Parathyroid adenoma (tissue), 2 donors: ENCODE measurements at regions not wholly inside any gene's neighbourhood (a gene's known extent, or its start where the extent isn't known, plus 50 kb on each side); places are given as distances from the start of the nearest gene placed in this dataset.

Experiments used
- H2AFZ ChIP-seq: fragments of 300-600 bp; sonication (generic); one replicate; pipeline ENCODE4 v1.7.0; 2017; ENCODE audit warnings: antibody characterized with exemption, mild to moderate bottlenecking
- H3K27ac ChIP-seq: fragments of 300-600 bp; sonication (generic); one replicate; pipeline ENCODE4 v1.7.0; 2017
- H3K27me3 ChIP-seq: fragments of 300-600 bp; sonication (generic); one replicate; pipeline ENCODE4 v1.7.0; 2017; ENCODE audit warnings: low read length; ENCODE audit not compliant: control insufficient read depth, insufficient read depth
- H3K36me3 ChIP-seq: fragments of 300-600 bp; sonication (generic); one replicate; pipeline ENCODE4 v1.7.0; 2017; ENCODE audit warnings: low read length; ENCODE audit not compliant: control insufficient read depth, insufficient read depth
- H3K4me1 ChIP-seq: fragments of 300-600 bp; sonication (generic); one replicate; pipeline ENCODE4 v1.7.0; 2017; ENCODE audit warnings: control low read depth
- H3K4me2 ChIP-seq: fragments of 300-600 bp; sonication (generic); one replicate; pipeline ENCODE4 v1.7.0; 2017; ENCODE audit warnings: low read length
- H3K4me3 ChIP-seq: fragments of 300-600 bp; sonication (generic); one replicate; pipeline ENCODE4 v1.7.0; 2017; ENCODE audit warnings: low read depth, low read length
- H3K79me2 ChIP-seq: fragments of 300-600 bp; sonication (generic); one replicate; pipeline ENCODE4 v1.7.0; 2017; ENCODE audit warnings: control low read depth
- H3K9ac ChIP-seq: fragments of 300-600 bp; sonication (generic); one replicate; pipeline ENCODE4 v1.7.0; 2017; ENCODE audit warnings: mild to moderate bottlenecking
- H3K9me3 ChIP-seq: fragments of 300-600 bp; sonication (generic); one replicate; pipeline ENCODE4 v1.7.0; 2017; ENCODE audit warnings: low read length; ENCODE audit not compliant: control insufficient read depth
- CTCF ChIP-seq: fragments of 300-600 bp; sonication (generic); IDR thresholded peaks from one replicate; pipeline ENCODE4 v1.7.0; 2017; ENCODE audit warnings: antibody characterized with exemption, mild to moderate bottlenecking
- donor health status: primary hyperparathyroidism.

GRCh38 chr20:60883496-60883895 lies 368.6 kb upstream of the CDH4 start:
- no peak for TF ChIP-seq CTCF
- H3K9me3 ChIP-seq, result no peaks in the 10 kb centered on the region
- no peak overlapping the region for H3K9ac ChIP-seq
- no peaks in the 10 kb centered on the region for H3K27me3 ChIP-seq
- no peak overlapping the region for H3K4me2 ChIP-seq
- H3K4me3 ChIP-seq, result no peak overlapping the region
- no peaks in the 10 kb centered on the region for H3K79me2 ChIP-seq
- H2AFZ ChIP-seq, result no peak overlapping the region
- no peaks in the 10 kb centered on the region for H3K4me1 ChIP-seq
- no peak overlapping the region for H3K27ac ChIP-seq
- H3K36me3 ChIP-seq, result no peaks in the 10 kb centered on the region

- Histone ChIP-seq H3K9me3 (no peaks in the 10 kb centered on the region), H3K27me3 (no peaks in the 10 kb centered on the region)
- no peak for TF ChIP-seq CTCF
Measured at GRCh38 chr20:60884277-60884676, 367.8 kb upstream of the CDH4 start.

GRCh38 chr20:60888771-60889170 lies 363.3 kb upstream of the CDH4 start:
- H3K9ac ChIP-seq, result no peak overlapping the region
- no peaks in the 10 kb centered on the region for H3K9me3 ChIP-seq
- H3K27ac ChIP-seq, result no peak overlapping the region
- no peak overlapping the region for H3K4me3 ChIP-seq
- H3K36me3 ChIP-seq, result no peaks in the 10 kb centered on the region
- no peak overlapping the region for H2AFZ ChIP-seq
- no peak overlapping the region for H3K4me2 ChIP-seq
- TF ChIP-seq CTCF, result no peak
- no peaks in the 10 kb centered on the region for H3K79me2 ChIP-seq
- no peaks in the 10 kb centered on the region for H3K27me3 ChIP-seq
- H3K4me1 ChIP-seq, result no peaks in the 10 kb centered on the region

More at GRCh38 chr20:60884277-60884676, 367.8 kb upstream of the CDH4 start:
- Histone ChIP-seq H3K4me1 (no peaks in the 10 kb centered on the region), H3K4me2 (no peak overlapping the region), H2AFZ (no peak overlapping the region), H3K9ac (no peak overlapping the region), H3K27ac (no peak overlapping the region), H3K79me2 (no peaks in the 10 kb centered on the region), H3K36me3 (no peaks in the 10 kb centered on the region), H3K4me3 (no peak overlapping the region)

- no peak overlapping the region for H3K27ac ChIP-seq
- no peaks in the 10 kb centered on the region for H3K36me3 ChIP-seq
- no peak overlapping the region for H3K4me3 ChIP-seq
- no peaks in the 10 kb centered on the region for H3K4me1 ChIP-seq
- H3K27me3 ChIP-seq, result no peaks in the 10 kb centered on the region
- no peak overlapping the region for H3K4me2 ChIP-seq
- no peak overlapping the region for H2AFZ ChIP-seq
- no peaks in the 10 kb centered on the region for H3K9me3 ChIP-seq
- no peak overlapping the region for H3K9ac ChIP-seq
- TF ChIP-seq CTCF, result no peak
- H3K79me2 ChIP-seq, result no peaks in the 10 kb centered on the region
Measured at GRCh38 chr20:60892095-60892813, 359.8 kb upstream of the CDH4 start.

- H3K79me2 ChIP-seq, result no peaks in the 10 kb centered on the region
- TF ChIP-seq CTCF, result no peak
- H3K4me1 ChIP-seq, result no peaks in the 10 kb centered on the region
- no peak overlapping the region for H3K9ac ChIP-seq
- no peaks in the 10 kb centered on the region for H3K36me3 ChIP-seq
- H3K9me3 ChIP-seq, result no peaks in the 10 kb centered on the region
- no peak overlapping the region for H3K4me2 ChIP-seq
- H3K4me3 ChIP-seq, result no peak overlapping the region
- no peak overlapping the region for H3K27ac ChIP-seq
- H2AFZ ChIP-seq, result no peak overlapping the region
- H3K27me3 ChIP-seq, result no peaks in the 10 kb centered on the region
Measured at GRCh38 chr20:60894091-60894490, 358.0 kb upstream of the CDH4 start.
